ENCODE measurements at regions not wholly inside any gene's neighbourhood (a gene's known extent, or its start where the extent isn't known, plus 50 kb on each side); places are given as distances from the start of the nearest gene placed in this dataset.

- no peak overlapping the region for H3K4me3 ChIP-seq
- H3F3A ChIP-seq (replicated peaks; ENCODE audit: low read depth): no peaks in the 10 kb centered on the region
- peaks cover 29% of the 10 kb centered on the region for H3K4me1 Mint-ChIP-seq
- no peaks in the 10 kb centered on the region for H4K20me1 ChIP-seq (replicated peaks; ENCODE audit: insufficient read depth)
- no peaks in the 10 kb centered on the region for H3K4me1 ChIP-seq (ENCODE audit: insufficient read depth)
- H3K9me2 ChIP-seq (ENCODE audit: insufficient read depth): no peaks in the 10 kb centered on the region
- H3K36me3 ChIP-seq (ENCODE audit: insufficient read depth): no peaks in the 10 kb centered on the region
- no peak overlapping the region for H3K4me2 ChIP-seq
- no peaks in the 10 kb centered on the region for H3K36me3 Mint-ChIP-seq (ENCODE audit: low read depth)
- H3K27me3 ChIP-seq (ENCODE audit: insufficient read depth): no peaks in the 10 kb centered on the region
- no peaks in the 10 kb centered on the region for H3K9me3 Mint-ChIP-seq
- H3K27ac ChIP-seq (ENCODE audit: low read depth): no peak overlapping the region
- no peak overlapping the region for H3K4me3 Mint-ChIP-seq
- DNase-seq (ENCODE audit: low spot score) (no peak), ATAC-seq (no peak)
- TF ChIP-seq REST (IDR thresholded peaks at IDR 0.05; ENCODE audit: unreplicated experiment) (no peak), ZNF114 (CRISPR knock-in tag; IDR thresholded peaks at IDR 0.05) (no peak), NANOG (IDR thresholded peaks at IDR 0.05; ENCODE audit: borderline replicate concordance) (no peak)
- H3K27ac Mint-ChIP-seq: no peak overlapping the region
- no peak overlapping the region for H2AFZ ChIP-seq
- H3K79me2 ChIP-seq (replicated peaks; ENCODE audit: insufficient read depth): peaks cover 27% of the 10 kb centered on the region
- H3K27me3 Mint-ChIP-seq (ENCODE audit: insufficient read depth, low read depth, poor library complexity): peaks cover 4% of the 10 kb centered on the region
These were observed 214.9 kb upstream of the IL12A start for GRCh38 chr3:159773706-159774105.

DNA sequence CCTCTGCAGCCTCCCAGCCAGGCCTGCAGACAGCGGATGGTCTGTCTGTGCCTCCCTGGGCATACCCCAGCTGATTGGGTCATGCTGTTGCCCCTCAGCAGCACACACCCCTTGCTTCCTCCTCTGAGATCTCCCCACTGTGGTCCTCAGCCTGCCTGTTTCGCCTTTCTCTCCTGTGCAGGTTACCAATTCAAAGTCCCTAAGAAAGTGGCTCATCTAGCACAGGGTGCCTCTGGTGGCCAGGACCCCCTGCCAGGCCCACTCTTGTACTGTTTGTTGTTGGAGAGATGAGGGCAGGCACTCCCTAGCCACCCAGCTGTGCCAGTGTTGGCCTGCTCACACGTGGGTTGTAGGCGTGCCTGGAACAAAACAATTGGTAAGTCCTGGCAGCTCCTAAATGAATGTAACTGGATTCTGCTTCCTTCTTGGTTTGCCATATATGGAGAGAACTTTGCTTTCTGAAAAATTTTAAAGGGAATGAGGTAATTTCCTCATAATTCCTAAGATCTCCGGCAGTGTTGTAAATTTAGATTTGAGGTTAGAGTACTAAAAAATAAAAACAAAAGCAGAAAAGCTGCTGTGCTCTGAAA, 213.2 kb upstream of the IL12A start:
- ATAC-seq (peak; percentile 99), DNase-seq (ENCODE audit: low spot score) (peak; percentile 62)
- no peak for TF ChIP-seq ETS1 (IDR thresholded peaks at IDR 0.05)
- Histone ChIP-seq H3F3A (replicated peaks; ENCODE audit: low read depth) (no peaks in the 10 kb centered on the region), H3K27me3 (ENCODE audit: insufficient read depth) (no peaks in the 10 kb centered on the region), H3K27ac (ENCODE audit: low read depth) (peak overlapping the region; percentile 27; the same call in 1 of the 2 replicates), H3K4me1 (ENCODE audit: insufficient read depth) (no peaks in the 10 kb centered on the region), H3K4me3 (peak overlapping the region; percentile 14; the same call in 1 of the 2 replicates), H2AFZ (no peak overlapping the region), H3K36me3 (ENCODE audit: insufficient read depth) (no peaks in the 10 kb centered on the region), H3K4me2 (peak overlapping the region; percentile 52; the same call in 1 of the 2 replicates), H4K20me1 (replicated peaks; ENCODE audit: insufficient read depth) (no peaks in the 10 kb centered on the region), H3K9me2 (ENCODE audit: insufficient read depth) (no peaks in the 10 kb centered on the region), H3K79me2 (replicated peaks; ENCODE audit: insufficient read depth) (peaks cover 24% of the 10 kb centered on the region)
- H3K4me1 Mint-ChIP-seq: peaks cover 29% of the 10 kb centered on the region
- H3K36me3 Mint-ChIP-seq (ENCODE audit: low read depth): no peaks in the 10 kb centered on the region
- peak overlapping the region; percentile 58 for H3K4me3 Mint-ChIP-seq
- no peaks in the 10 kb centered on the region for H3K9me3 Mint-ChIP-seq
- H3K27me3 Mint-ChIP-seq (ENCODE audit: insufficient read depth, low read depth, poor library complexity): peaks cover 4% of the 10 kb centered on the region
- H3K27ac Mint-ChIP-seq: peak overlapping the region; percentile 93

DNA sequence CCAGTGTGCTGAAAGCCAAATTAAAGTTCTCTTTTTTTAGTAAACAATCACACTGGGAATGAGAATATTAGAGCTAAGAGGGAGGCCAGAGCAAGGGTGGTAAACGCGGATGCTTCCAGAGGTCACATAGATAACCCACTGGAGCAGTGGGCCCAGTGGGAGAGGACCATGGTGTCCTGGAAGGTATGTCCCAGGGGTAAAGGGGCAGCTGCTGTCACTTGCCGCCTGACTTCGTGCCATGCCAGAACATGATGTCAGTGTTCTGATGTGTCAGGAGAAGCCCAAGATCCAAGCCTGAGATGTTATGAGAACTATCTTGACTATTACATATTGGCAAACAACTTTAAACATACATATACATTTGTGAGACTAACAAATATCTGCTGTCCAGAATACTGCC, 211.9 kb upstream of the IL12A start:
- Histone ChIP-seq H2AFZ (no peak overlapping the region), H3K27ac (ENCODE audit: low read depth) (no peak overlapping the region), H3K4me1 (ENCODE audit: insufficient read depth) (no peaks in the 10 kb centered on the region), H3K9me2 (ENCODE audit: insufficient read depth) (no peaks in the 10 kb centered on the region), H3F3A (replicated peaks; ENCODE audit: low read depth) (no peaks in the 10 kb centered on the region), H3K4me2 (no peak overlapping the region), H4K20me1 (replicated peaks; ENCODE audit: insufficient read depth) (no peaks in the 10 kb centered on the region), H3K27me3 (ENCODE audit: insufficient read depth) (no peaks in the 10 kb centered on the region), H3K4me3 (no peak overlapping the region), H3K36me3 (ENCODE audit: insufficient read depth) (no peaks in the 10 kb centered on the region), H3K79me2 (replicated peaks; ENCODE audit: insufficient read depth) (peaks cover 24% of the 10 kb centered on the region)
- Mint-ChIP-seq H3K4me3 (no peak overlapping the region), H3K9me3 (no peaks in the 10 kb centered on the region), H3K4me1 (peaks cover 27% of the 10 kb centered on the region), H3K27ac (no peak overlapping the region), H3K27me3 (ENCODE audit: insufficient read depth, low read depth, poor library complexity) (peaks cover 4% of the 10 kb centered on the region), H3K36me3 (ENCODE audit: low read depth) (no peaks in the 10 kb centered on the region)
- ATAC-seq (no peak), DNase-seq (ENCODE audit: low spot score) (no peak)
- TF ChIP-seq ETS1 (IDR thresholded peaks at IDR 0.05): no peak
- TF ChIP-seq ZNF114 (CRISPR knock-in tag; IDR thresholded peaks at IDR 0.05): no peak
- no peak for TF ChIP-seq EZH2 (IDR thresholded peaks at IDR 0.05; ENCODE audit: low read depth, unreplicated experiment)
- no peak for TF ChIP-seq CTCF (conservative IDR thresholded peaks at IDR 0.05; ENCODE audit: low read depth in 2 of 2)
- TF ChIP-seq CREB1 (CRISPR knock-in tag; IDR thresholded peaks at IDR 0.05; ENCODE audit: low read depth): no peak
